Trophoblast cell (in vitro differentiated cells and primary cell): ENCODE measurements at regions not wholly inside any gene's neighbourhood (a gene's known extent, or its start where the extent isn't known, plus 50 kb on each side); places are given as distances from the start of the nearest gene placed in this dataset.

Experiments used
- DNase-seq, 2 donors: peaks; one replicate each; pipeline ENCODE4 v3.0.0-alpha.2; 2016
- H2AFZ ChIP-seq: 2 replicates; pipeline ENCODE4 v1.6.1; 2013; ENCODE audit warnings: low read length, moderate library complexity, mild to moderate bottlenecking; ENCODE audit not compliant: insufficient read depth, poor library complexity
- H2AK5ac ChIP-seq: 2 replicates; pipeline ENCODE4 v1.6.1; 2013; ENCODE audit warnings: mild to moderate bottlenecking, low read length
- H2BK120ac ChIP-seq: 2 replicates; pipeline ENCODE4 v1.6.1; 2013; ENCODE audit warnings: low read length, mild to moderate bottlenecking, moderate library complexity; ENCODE audit not compliant: insufficient read depth, poor library complexity
- H2BK12ac ChIP-seq: 2 replicates; pipeline ENCODE4 v1.6.1; 2013; ENCODE audit warnings: mild to moderate bottlenecking, low read length, moderate library complexity
- H2BK5ac ChIP-seq: 2 replicates; pipeline ENCODE4 v1.6.1; 2013; ENCODE audit warnings: low read length, low read depth, moderate library complexity, mild to moderate bottlenecking; ENCODE audit not compliant: poor library complexity
- H3K14ac ChIP-seq: 2 replicates; pipeline ENCODE4 v1.6.1; 2013; ENCODE audit warnings: mild to moderate bottlenecking, low read length
- H3K18ac ChIP-seq: 2 replicates; pipeline ENCODE4 v1.6.1; 2013; ENCODE audit warnings: mild to moderate bottlenecking, low read length
- H3K23ac ChIP-seq: 2 replicates; pipeline ENCODE4 v1.6.1; 2013; ENCODE audit warnings: low read length
- H3K27ac ChIP-seq: 2 replicates; pipeline ENCODE4 v1.5.1; 2013; ENCODE audit warnings: low read depth, mild to moderate bottlenecking, inconsistent platforms, low read length, moderate library complexity
- H3K27me3 ChIP-seq: 2 replicates; pipeline ENCODE4 v1.6.1; 2013; ENCODE audit warnings: inconsistent platforms, mild to moderate bottlenecking, low read length, moderate library complexity; ENCODE audit not compliant: insufficient read depth
- H3K36me3 ChIP-seq, 2 experiments: 1 replicate in 1 of 2; 2 replicates in 1 of 2; pipeline ENCODE4 v1.6.1; 2013; ENCODE audit warnings: low read length in 2 of 2, mild to moderate bottlenecking in 2 of 2, moderate library complexity in 1 of 2; ENCODE audit not compliant: insufficient read depth in 2 of 2, control insufficient read depth in 1 of 2
- H3K4ac ChIP-seq: 2 replicates; pipeline ENCODE4 v1.6.1; 2013; ENCODE audit warnings: low read depth, mild to moderate bottlenecking, low read length, moderate library complexity
- H3K4me1 ChIP-seq, 2 experiments: 1 replicate in 1 of 2; 2 replicates in 1 of 2; pipeline ENCODE4 v1.6.1; 2013; ENCODE audit warnings: low read length in 2 of 2, mild to moderate bottlenecking in 2 of 2, moderate library complexity in 1 of 2; ENCODE audit not compliant: insufficient read depth in 2 of 2, control insufficient read depth in 1 of 2
- H3K4me2 ChIP-seq: 2 replicates; pipeline ENCODE4 v1.6.1; 2013; ENCODE audit warnings: inconsistent platforms, mild to moderate bottlenecking, low read length, moderate library complexity
- H3K4me3 ChIP-seq: 2 replicates; pipeline ENCODE4 v1.5.1; 2013; ENCODE audit warnings: mild to moderate bottlenecking, low read depth, low read length, inconsistent platforms
- H3K79me1 ChIP-seq: one replicate; pipeline ENCODE4 v1.6.1; 2013; ENCODE audit warnings: low read length
- H3K79me2 ChIP-seq: 2 replicates; pipeline ENCODE4 v1.6.1; 2013; ENCODE audit warnings: low read length, mild to moderate bottlenecking; ENCODE audit not compliant: control insufficient read depth, insufficient read depth, poor library complexity
- H3K9ac ChIP-seq: 2 replicates; pipeline ENCODE4 v1.6.1; 2013; ENCODE audit warnings: mild to moderate bottlenecking, low read length
- H3K9me3 ChIP-seq: 2 replicates; pipeline ENCODE4 v1.6.1; 2013; ENCODE audit warnings: low read depth, mild to moderate bottlenecking, control low read depth, inconsistent platforms, low read length; ENCODE audit not compliant: insufficient read depth
- H4K12ac ChIP-seq: 2 replicates; pipeline ENCODE4 v1.6.1; 2013; ENCODE audit warnings: low read depth, mild to moderate bottlenecking, low read length, moderate library complexity
- H4K8ac ChIP-seq: 2 replicates; pipeline ENCODE4 v1.6.1; 2013; ENCODE audit warnings: low read depth, mild to moderate bottlenecking, low read length, moderate library complexity
- H4K91ac ChIP-seq: one replicate; pipeline ENCODE4 v1.6.1; 2013; ENCODE audit warnings: low read depth, mild to moderate bottlenecking, low read length, moderate library complexity
- WGBS: extraction: QIAGEN DNeasy Blood & Tissue Kit; methylation state at CpG from one replicate; pipeline ENCODE4 v1.1.7; 2013; ENCODE audit warnings: missing lambda C conversion rate; ENCODE audit not compliant: insufficient read length, insufficient coverage; ENCODE audit errors: extremely low coverage; 5-methylcytosine and 5-hydroxymethylcytosine counted together

- DNase-seq, result no peak
- Histone ChIP-seq H3K9me3 (no peaks in the 10 kb centered on the region), H3K27ac (no peak overlapping the region), H2BK120ac (no peak overlapping the region), H2AFZ (no peak overlapping the region), H3K4me1 (peaks cover 0 to 2% of the 10 kb centered on the region in 2 experiments), H3K14ac (no peak overlapping the region), H3K4ac (no peak overlapping the region), H3K4me2 (no peak overlapping the region), H4K8ac (no peak overlapping the region), H3K4me3 (no peak overlapping the region), H4K91ac (no peak overlapping the region), H3K18ac (no peak overlapping the region), H2BK5ac (no peak overlapping the region), H4K12ac (no peak overlapping the region), H2AK5ac (no peak overlapping the region), H3K36me3 (no peaks in the 10 kb centered on the region), H3K79me2 (no peaks in the 10 kb centered on the region), H3K9ac (no peak overlapping the region), H3K23ac (no peak overlapping the region), H3K79me1 (no peaks in the 10 kb centered on the region), H2BK12ac (no peak overlapping the region), H3K27me3 (no peaks in the 10 kb centered on the region)
- no CpG with 5 or more reads among the region's 1 CpG for WGBS
Measured at GRCh38 chr1:81156887-81157286, 643.8 kb upstream of the ADGRL2 start.

DNA sequence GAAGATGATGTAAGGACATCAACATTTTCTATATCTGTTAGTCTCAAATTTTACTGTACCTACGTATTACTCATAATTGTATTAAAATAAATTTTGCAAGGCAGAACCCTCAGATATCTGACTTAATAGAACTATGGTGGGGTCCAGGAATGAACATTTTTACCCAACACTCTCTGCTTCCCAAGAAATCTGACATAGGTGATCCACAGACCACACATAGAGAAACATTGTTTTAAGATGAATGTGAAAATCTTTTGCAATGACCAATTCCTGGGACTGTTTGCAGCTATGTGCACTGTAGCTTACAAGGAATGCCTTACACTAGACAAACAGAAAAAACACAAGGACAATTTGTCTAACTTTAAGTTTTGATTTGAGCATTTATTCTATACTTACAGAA is 645.6 kb upstream of the ADGRL2 start:
- DNase-seq, result peak in 1 of 2 donors; percentile 73
- no peaks in the 10 kb centered on the region for H3K9me3 ChIP-seq
- H3K36me3 ChIP-seq, result no peaks in the 10 kb centered on the region
- H3K4me1 ChIP-seq, result peaks cover 0 to 2% of the 10 kb centered on the region in 2 experiments
- no peak overlapping the region for H2AFZ ChIP-seq
- H2BK5ac ChIP-seq, result no peak overlapping the region
- no peak overlapping the region for H3K14ac ChIP-seq
- no CpG with 5 or more reads among the region's 1 CpG for WGBS
- H3K23ac ChIP-seq, result no peak overlapping the region
- H3K27ac ChIP-seq, result no peak overlapping the region
- H3K79me1 ChIP-seq, result no peaks in the 10 kb centered on the region
- no peak overlapping the region for H4K8ac ChIP-seq
- no peak overlapping the region for H4K12ac ChIP-seq
- no peak overlapping the region for H3K18ac ChIP-seq
- H3K4ac ChIP-seq, result no peak overlapping the region
- H2AK5ac ChIP-seq, result no peak overlapping the region
- no peaks in the 10 kb centered on the region for H3K27me3 ChIP-seq
- H4K91ac ChIP-seq, result no peak overlapping the region
- H2BK120ac ChIP-seq, result no peak overlapping the region
- H3K4me3 ChIP-seq, result no peak overlapping the region
- no peak overlapping the region for H3K9ac ChIP-seq
- no peak overlapping the region for H3K4me2 ChIP-seq
- no peak overlapping the region for H2BK12ac ChIP-seq
- no peaks in the 10 kb centered on the region for H3K79me2 ChIP-seq

- Histone ChIP-seq H2AFZ (no peak overlapping the region), H3K27me3 (no peaks in the 10 kb centered on the region), H2BK5ac (no peak overlapping the region), H3K4me3 (no peak overlapping the region), H3K36me3 (no peaks in the 10 kb centered on the region), H4K91ac (no peak overlapping the region), H2BK120ac (no peak overlapping the region), H3K9me3 (no peaks in the 10 kb centered on the region), H2BK12ac (no peak overlapping the region), H4K12ac (no peak overlapping the region), H3K79me2 (no peaks in the 10 kb centered on the region), H3K23ac (no peak overlapping the region), H3K4ac (no peak overlapping the region), H4K8ac (no peak overlapping the region), H3K18ac (no peak overlapping the region), H3K9ac (no peak overlapping the region), H3K4me2 (no peak overlapping the region), H3K79me1 (no peaks in the 10 kb centered on the region), H3K4me1 (no peaks in the 10 kb centered on the region), H3K14ac (no peak overlapping the region), H2AK5ac (no peak overlapping the region), H3K27ac (no peak overlapping the region)
- no peak for DNase-seq
- no CpG with 5 or more reads among the region's 1 CpG for WGBS
Measured at GRCh38 chr1:81151206-81151605, 649.5 kb upstream of the ADGRL2 start.

DNA sequence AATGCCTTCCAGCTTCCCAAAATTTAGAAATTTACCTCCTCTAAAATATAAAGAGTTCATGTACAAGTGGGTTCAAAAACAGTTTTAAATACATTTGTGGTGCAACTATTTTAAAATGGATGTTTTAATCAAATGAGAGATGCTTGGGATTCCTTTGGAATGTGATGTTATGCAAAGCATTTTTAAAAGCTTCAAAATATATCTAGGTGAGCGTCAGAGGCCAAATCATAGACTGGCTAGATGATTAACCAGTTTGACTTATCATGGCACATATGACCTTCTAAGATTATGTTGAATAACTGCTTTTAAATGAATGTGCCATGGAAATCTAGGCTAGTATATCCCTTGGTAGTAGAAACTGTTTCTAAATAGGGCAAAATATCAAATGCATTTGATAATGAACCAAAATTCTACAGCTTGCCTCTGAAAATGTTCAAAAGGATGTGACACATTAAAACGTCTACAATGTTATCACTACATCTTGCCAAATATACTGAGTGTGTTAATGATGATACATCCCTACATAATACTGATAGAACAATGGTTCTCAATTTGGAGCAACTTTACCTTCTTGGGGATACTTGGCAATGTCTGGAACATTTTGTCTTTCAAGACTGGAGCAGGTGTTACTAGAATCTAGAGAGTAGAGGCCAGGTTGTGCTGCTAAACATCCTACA is 650.9 kb upstream of the ADGRL2 start:
- H3K27me3 ChIP-seq, result no peaks in the 10 kb centered on the region
- H2AFZ ChIP-seq, result no peak overlapping the region
- no peak overlapping the region for H2BK12ac ChIP-seq
- no peak overlapping the region for H4K12ac ChIP-seq
- no peak overlapping the region for H3K4me3 ChIP-seq
- no peak overlapping the region for H3K4me2 ChIP-seq
- H4K91ac ChIP-seq, result no peak overlapping the region
- H3K4ac ChIP-seq, result no peak overlapping the region
- no peak overlapping the region for H2AK5ac ChIP-seq
- peak in 1 of 2 donors; percentile 46 for DNase-seq
- no CpG with 5 or more reads among the region's 2 CpGs for WGBS
- H3K23ac ChIP-seq, result no peak overlapping the region
- no peak overlapping the region for H2BK120ac ChIP-seq
- no peak overlapping the region for H3K27ac ChIP-seq
- no peak overlapping the region for H3K18ac ChIP-seq
- no peaks in the 10 kb centered on the region for H3K4me1 ChIP-seq
- H3K14ac ChIP-seq, result no peak overlapping the region
- no peak overlapping the region for H3K9ac ChIP-seq
- H2BK5ac ChIP-seq, result no peak overlapping the region
- H4K8ac ChIP-seq, result no peak overlapping the region
- no peaks in the 10 kb centered on the region for H3K79me2 ChIP-seq
- no peaks in the 10 kb centered on the region for H3K79me1 ChIP-seq
- no peaks in the 10 kb centered on the region for H3K9me3 ChIP-seq
- H3K36me3 ChIP-seq, result no peaks in the 10 kb centered on the region
